Adrenal gland (tissue), 5 donors: ENCODE measurements at regions not wholly inside any gene's neighbourhood (a gene's known extent, or its start where the extent isn't known, plus 50 kb on each side); places are given as distances from the start of the nearest gene placed in this dataset.

Source experiments
- CTCF ChIP-seq, 6 experiments: fragments of 450-650 bp in 4 of 6; fragments of 200-600 bp in 2 of 6; sonication (generic) in 1 of 6; IDR thresholded peaks; 1 replicate in 5 of 6; 2 replicates in 1 of 6; pipeline versions ENCODE4 v1.5.1 to v1.8.0; 2016 to 2021; ENCODE audit warnings: antibody characterized with exemption in 6 of 6, mild to moderate bottlenecking in 2 of 6, moderate library complexity in 1 of 6
- POLR2A ChIP-seq, 2 donors: fragments of 450-650 bp; IDR thresholded peaks; one replicate each; pipeline ENCODE4 v1.6.1; 2017; ENCODE audit warnings: antibody characterized with exemption in 2 of 2, mild to moderate bottlenecking in 2 of 2, moderate library complexity in 1 of 2
- donor health status: DM: no; HTN: no; CAD: no.

- no peak for TF ChIP-seq POLR2A (IDR thresholded peaks at IDR 0.05)
- no peak for TF ChIP-seq CTCF (IDR thresholded peaks at IDR 0.05)
Measured at GRCh38 chr5:4206127-4206526, 610.5 kb downstream of the IRX1 start.
